ENCODE measurements at regions not wholly inside any gene's neighbourhood (a gene's known extent, or its start where the extent isn't known, plus 50 kb on each side); places are given as distances from the start of the nearest gene placed in this dataset.

DNA sequence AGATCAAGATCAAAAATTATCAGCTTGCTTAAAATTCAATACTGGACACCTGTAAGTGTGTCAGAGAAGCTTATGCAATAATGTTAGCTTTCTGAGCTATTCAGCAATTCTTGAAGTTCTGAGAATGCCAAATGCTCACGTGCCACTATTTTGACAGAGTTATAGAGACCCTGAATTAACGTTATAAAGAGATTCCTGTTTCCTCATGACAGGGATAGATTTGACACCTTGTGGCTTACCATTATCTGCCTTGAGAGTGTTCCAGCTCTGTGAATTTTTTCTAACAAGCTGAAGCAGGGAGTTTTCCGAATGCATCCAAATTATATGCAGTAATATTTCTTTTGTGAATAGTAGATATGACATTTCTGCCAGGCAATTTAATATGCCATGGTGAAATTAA, 781.6 kb downstream of the ADGRL2 start:
- TF ChIP-seq POLR2A (IDR thresholded peaks at IDR 0.05; ENCODE audit: low read depth, low read length) (no peak), POLR2AphosphoS5 (IDR thresholded peaks at IDR 0.05; ENCODE audit: low read depth, low read length) (no peak)
